ENCODE measurements at regions not wholly inside any gene's neighbourhood (a gene's known extent, or its start where the extent isn't known, plus 50 kb on each side); places are given as distances from the start of the nearest gene placed in this dataset.

DNA sequence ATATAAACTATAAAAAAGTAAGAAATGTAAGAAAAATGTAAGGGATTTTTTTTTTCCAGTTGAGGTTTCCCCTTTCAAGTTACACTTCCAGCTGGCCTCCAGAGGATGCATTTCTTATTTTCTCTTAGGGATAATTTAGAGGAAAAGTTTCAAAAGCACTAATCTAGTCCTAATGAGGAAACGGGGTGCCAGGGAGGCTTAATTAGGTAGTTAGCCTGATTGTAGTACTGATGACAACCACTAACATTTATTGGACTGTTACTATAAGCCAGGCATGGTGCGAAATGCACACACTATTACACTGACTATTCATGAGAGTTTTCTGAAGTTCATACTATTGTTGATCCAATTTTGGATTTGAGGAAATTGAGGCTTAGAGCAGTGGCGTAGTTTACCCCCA, 290.8 kb upstream of the FMN2 start:
- H3K4me3 ChIP-seq (ENCODE audit: low read depth, low read length), result no peak overlapping the region
- TF ChIP-seq, protein P1, sequence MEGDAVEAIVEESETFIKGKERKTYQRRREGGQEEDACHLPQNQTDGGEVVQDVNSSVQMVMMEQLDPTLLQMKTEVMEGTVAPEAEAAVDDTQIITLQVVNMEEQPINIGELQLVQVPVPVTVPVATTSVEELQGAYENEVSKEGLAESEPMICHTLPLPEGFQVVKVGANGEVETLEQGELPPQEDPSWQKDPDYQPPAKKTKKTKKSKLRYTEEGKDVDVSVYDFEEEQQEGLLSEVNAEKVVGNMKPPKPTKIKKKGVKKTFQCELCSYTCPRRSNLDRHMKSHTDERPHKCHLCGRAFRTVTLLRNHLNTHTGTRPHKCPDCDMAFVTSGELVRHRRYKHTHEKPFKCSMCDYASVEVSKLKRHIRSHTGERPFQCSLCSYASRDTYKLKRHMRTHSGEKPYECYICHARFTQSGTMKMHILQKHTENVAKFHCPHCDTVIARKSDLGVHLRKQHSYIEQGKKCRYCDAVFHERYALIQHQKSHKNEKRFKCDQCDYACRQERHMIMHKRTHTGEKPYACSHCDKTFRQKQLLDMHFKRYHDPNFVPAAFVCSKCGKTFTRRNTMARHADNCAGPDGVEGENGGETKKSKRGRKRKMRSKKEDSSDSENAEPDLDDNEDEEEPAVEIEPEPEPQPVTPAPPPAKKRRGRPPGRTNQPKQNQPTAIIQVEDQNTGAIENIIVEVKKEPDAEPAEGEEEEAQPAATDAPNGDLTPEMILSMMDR (IDR thresholded peaks at IDR 0.05; ENCODE audit: borderline replicate concordance, insufficient read depth, low read depth, low read length), result no peak

DNA sequence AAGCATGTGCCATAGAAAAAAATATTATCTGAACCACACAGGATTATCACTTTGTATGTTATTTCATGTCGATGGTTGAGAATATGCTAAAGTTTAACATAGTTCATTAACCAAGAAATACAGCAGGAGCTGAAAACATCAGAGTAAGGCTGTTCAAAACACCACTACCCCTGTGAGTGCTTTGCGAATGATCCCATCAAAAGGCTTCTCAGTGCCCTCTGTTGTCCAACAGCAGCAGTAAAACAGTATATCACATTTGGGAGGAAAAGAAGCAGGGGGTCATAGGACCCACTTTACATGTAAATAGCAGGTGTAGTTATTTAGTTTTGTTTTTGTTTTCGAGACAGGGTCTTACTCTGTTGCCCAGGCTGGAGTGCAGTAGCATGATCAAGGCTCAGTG, 289.4 kb upstream of the FMN2 start:
- no peak overlapping the region for H3K4me3 ChIP-seq (ENCODE audit: low read depth, low read length)
- TF ChIP-seq, protein P1 (IDR thresholded peaks at IDR 0.05; ENCODE audit: borderline replicate concordance, insufficient read depth, low read depth, low read length), result no peak

DNA sequence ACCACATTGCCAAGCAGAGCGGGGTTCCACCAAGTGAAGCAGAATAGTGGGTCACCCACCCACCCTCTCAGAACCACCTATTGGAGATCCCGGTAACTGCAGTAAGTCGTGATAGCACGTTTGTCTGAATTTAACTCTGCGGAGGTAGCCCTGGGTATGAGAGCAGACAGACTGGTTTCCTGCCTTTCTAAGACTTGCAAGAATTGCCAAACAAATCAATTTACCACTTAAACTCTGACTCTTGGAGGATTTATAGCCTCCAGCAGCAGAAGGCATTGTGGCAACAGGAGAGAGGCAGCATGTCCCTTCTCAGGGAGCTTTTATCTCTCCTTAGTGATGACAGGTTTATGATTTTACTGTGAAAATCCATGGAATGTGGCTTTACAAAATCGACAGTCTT, 287.9 kb upstream of the FMN2 start:
- H3K4me3 ChIP-seq (ENCODE audit: low read depth, low read length), result no peak overlapping the region
- TF ChIP-seq, protein P1 (IDR thresholded peaks at IDR 0.05; ENCODE audit: borderline replicate concordance, insufficient read depth, low read depth, low read length), result no peak

DNA sequence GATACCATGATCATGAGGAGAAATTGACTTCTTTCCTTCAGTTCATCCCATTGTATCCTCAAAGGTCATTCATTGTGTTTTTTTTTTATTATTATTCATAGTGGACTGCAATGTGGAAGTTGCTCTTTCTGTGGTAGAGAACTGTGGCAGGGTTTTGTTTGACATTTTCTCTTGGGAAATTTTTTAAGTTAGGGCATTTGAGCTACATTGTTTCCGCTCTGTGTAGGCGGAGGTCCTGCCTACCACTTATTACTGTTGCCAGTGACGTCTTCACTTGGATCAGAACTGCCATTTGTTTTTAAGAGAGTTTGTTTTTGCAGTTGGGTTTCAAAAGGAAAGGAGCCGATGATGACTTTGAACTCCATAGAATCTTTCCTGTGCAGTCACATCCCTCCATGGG, 287.4 kb upstream of the FMN2 start:
- TF ChIP-seq, protein P1 (IDR thresholded peaks at IDR 0.05; ENCODE audit: borderline replicate concordance, insufficient read depth, low read depth, low read length), result no peak
- H3K4me3 ChIP-seq (ENCODE audit: low read depth, low read length), result no peak overlapping the region

DNA sequence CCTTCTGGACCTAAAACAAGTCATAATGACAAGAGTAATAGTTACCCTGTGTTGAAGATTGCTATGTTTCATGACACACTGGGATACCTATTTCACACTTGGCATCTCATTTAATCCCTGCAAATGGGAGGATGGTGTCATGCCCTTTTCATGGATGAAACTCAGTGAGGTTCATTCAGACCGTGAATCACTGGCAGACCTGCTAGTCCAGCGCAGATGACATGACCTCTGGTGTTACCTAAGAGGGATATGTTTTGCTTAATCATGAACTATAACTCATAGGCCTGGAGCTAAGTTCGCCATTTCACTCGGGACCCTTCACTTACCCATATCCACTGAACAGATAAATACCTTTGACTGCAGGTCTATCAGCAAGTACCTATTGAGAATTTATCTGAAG, 286.6 kb upstream of the FMN2 start:
- TF ChIP-seq, protein P1 (IDR thresholded peaks at IDR 0.05; ENCODE audit: borderline replicate concordance, insufficient read depth, low read depth, low read length), result no peak

DNA sequence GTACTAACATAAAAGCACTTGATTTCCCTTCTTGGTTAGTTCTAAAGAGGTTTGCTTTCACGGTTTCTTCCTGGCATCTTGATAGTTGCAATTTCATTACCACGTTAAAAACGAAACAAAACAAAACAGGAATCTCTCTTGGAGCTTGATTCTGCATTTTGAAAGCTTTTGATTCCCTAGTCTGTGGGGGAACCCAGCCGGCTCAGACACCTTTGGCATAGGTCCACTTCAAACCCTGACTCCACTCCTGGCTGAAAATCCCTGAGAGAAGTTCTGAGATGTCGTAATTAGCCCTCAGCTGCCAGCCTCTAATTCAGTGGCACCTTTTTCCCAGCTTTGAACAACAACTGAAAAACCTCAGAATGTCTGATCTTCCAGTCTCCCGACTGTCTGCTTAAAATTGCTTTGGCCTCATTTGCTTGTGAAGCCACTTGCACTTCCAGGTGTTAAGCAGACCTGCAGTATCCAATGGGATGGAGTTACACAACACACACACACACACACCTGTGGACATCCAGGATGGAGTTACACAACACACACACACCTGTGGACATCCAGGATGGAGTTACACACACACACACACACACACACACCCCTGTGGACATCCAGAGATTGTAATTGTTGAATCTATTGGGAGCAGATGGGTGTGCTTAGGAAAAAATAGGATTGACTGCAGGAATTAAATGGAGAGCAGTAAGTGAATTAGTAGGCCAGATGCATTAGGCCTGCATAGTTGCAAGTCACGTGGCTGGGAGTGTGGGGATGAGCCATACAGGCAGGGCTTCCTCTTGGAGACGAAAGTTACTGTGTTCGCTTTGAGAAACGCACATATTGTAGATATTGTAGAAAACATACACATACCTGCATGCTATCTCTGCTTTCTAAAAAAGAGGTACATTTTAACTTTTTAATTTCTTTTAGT, 285.6 kb upstream of the FMN2 start:
- no peak overlapping the region for H3K4me3 ChIP-seq (ENCODE audit: low read depth, low read length)
- TF ChIP-seq, protein P1 (IDR thresholded peaks at IDR 0.05; ENCODE audit: borderline replicate concordance, insufficient read depth, low read depth, low read length), result no peak

More for the DNA sequence above, 286.6 kb upstream of the FMN2 start:
- no peak overlapping the region for H3K4me3 ChIP-seq (ENCODE audit: low read depth, low read length)

DNA sequence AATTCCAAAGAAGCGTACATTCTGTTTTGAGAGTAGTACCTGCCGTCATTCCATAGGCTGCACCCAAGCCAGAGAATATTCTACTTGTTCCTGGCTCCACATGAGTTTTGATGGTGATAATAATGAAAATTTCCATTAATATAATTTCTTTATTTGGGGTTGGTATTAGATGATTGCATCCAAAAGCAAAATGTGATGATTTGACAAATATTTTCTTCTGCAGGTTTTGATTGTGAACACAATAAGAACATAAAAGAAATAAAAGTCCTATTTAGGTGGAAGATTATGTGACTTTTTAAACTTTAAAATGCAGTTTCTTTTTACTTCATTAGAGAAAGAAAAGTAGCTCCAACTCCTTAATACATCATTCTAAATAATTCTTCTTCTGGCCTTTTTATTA, 284.8 kb upstream of the FMN2 start:
- TF ChIP-seq, protein P1 (IDR thresholded peaks at IDR 0.05; ENCODE audit: borderline replicate concordance, insufficient read depth, low read depth, low read length), result no peak

More for the DNA sequence above, 284.8 kb upstream of the FMN2 start:
- no peak overlapping the region for H3K4me3 ChIP-seq (ENCODE audit: low read depth, low read length)

Data from GM12875 (cell line).